Testis (tissue), 2 donors: ENCODE measurements at regions not wholly inside any gene's neighbourhood (a gene's known extent, or its start where the extent isn't known, plus 50 kb on each side); places are given as distances from the start of the nearest gene placed in this dataset.

ENCODE experiments used
- DNase-seq: peaks from one replicate; pipeline ENCODE4 v3.0.0-alpha.2; 2019
- H3K27ac ChIP-seq, 2 donors: fragments of 200-600 bp; sonication (generic); one replicate each; pipeline ENCODE4 v1.5.1; 2019
- H3K27me3 ChIP-seq: fragments of 200-600 bp; sonication (generic); one replicate; pipeline ENCODE4 v1.5.1; 2019
- H3K36me3 ChIP-seq: fragments of 200-600 bp; sonication (generic); one replicate; pipeline ENCODE4 v1.5.1; 2017; ENCODE audit warnings: low read depth; ENCODE audit errors: missing control alignments
- H3K4me1 ChIP-seq: fragments of 200-600 bp; sonication (generic); one replicate; pipeline ENCODE4 v1.5.1; 2019
- H3K4me3 ChIP-seq, 2 donors: fragments of 200-600 bp; sonication (generic); one replicate each; pipeline ENCODE4 v1.5.1; 2017 to 2019
- H3K9me3 ChIP-seq: fragments of 200-600 bp; sonication (generic); one replicate; pipeline ENCODE4 v1.5.1; 2017
- CTCF ChIP-seq, 3 experiments: fragments of 450-650 bp in 2 of 3; fragments of 200-600 bp in 1 of 3; sonication (generic) in 1 of 3; IDR thresholded peaks; one replicate each; pipeline ENCODE4 v1.5.1; 2016 to 2019; ENCODE audit warnings: antibody characterized with exemption in 3 of 3, mild to moderate bottlenecking in 2 of 3, moderate library complexity in 1 of 3
- POLR2A ChIP-seq: fragments of 450-650 bp; IDR thresholded peaks from one replicate; pipeline ENCODE4 v1.6.1; 2017; ENCODE audit warnings: antibody characterized with exemption, mild to moderate bottlenecking, moderate library complexity
- WGBS, 2 donors: methylation state at CpG; one replicate each; pipeline ENCODE4 v1.1.5; 2018; 5-methylcytosine and 5-hydroxymethylcytosine counted together
- intact Hi-C: fragments of 100-400 bp; cut with DNase I; formaldehyde crosslinking; loops from one replicate; pipeline ENCODE4 v1.15.1; 2023; ENCODE audit warnings: low total_unique reads

GRCh38 chr7:110569486-110570205 is 521.3 kb upstream of the LRRN3 start:
- no peaks in the 10 kb centered on the region for H3K4me1 ChIP-seq
- no peak for TF ChIP-seq CTCF (IDR thresholded peaks at IDR 0.05)
- H3K27me3 ChIP-seq, result no peaks in the 10 kb centered on the region
- WGBS, 2 donors, result 67 to 71% methylated on average over 6 of the region's 6 CpGs
- intact Hi-C loops, result no loop called here
- no peak overlapping the region for H3K4me3 ChIP-seq
- no peaks in the 10 kb centered on the region for H3K36me3 ChIP-seq
- no peak for DNase-seq
- H3K27ac ChIP-seq, result no peak overlapping the region
- no peaks in the 10 kb centered on the region for H3K9me3 ChIP-seq

- intact Hi-C loops, result no loop called here
- DNase-seq, result no peak
- Histone ChIP-seq H3K9me3 (no peaks in the 10 kb centered on the region), H3K4me3 (no peak overlapping the region), H3K4me1 (no peaks in the 10 kb centered on the region), H3K27me3 (no peaks in the 10 kb centered on the region), H3K36me3 (no peaks in the 10 kb centered on the region), H3K27ac (no peak overlapping the region)
- no peak for TF ChIP-seq CTCF (IDR thresholded peaks at IDR 0.05)
- no peak for TF ChIP-seq POLR2A
- WGBS, 2 donors, result 80 to 85% methylated on average over 6 of the region's 6 CpGs
These were observed 516.9 kb upstream of the LRRN3 start for GRCh38 chr7:110573862-110574528.

GRCh38 chr7:110587294-110587693 is 503.6 kb upstream of the LRRN3 start:
- intact Hi-C loops, result no loop called here
- Histone ChIP-seq H3K9me3 (no peaks in the 10 kb centered on the region), H3K27me3 (no peaks in the 10 kb centered on the region), H3K4me1 (no peaks in the 10 kb centered on the region), H3K27ac (no peak overlapping the region), H3K4me3 (no peak overlapping the region), H3K36me3 (no peaks in the 10 kb centered on the region)
- TF ChIP-seq CTCF (IDR thresholded peaks at IDR 0.05), result no peak
- TF ChIP-seq POLR2A, result no peak
- no peak for DNase-seq

- Histone ChIP-seq H3K36me3 (no peaks in the 10 kb centered on the region), H3K4me3 (no peak overlapping the region), H3K27me3 (no peaks in the 10 kb centered on the region), H3K4me1 (no peaks in the 10 kb centered on the region), H3K27ac (no peak overlapping the region), H3K9me3 (no peaks in the 10 kb centered on the region)
- TF ChIP-seq CTCF (IDR thresholded peaks at IDR 0.05) (no peak), POLR2A (no peak)
- no peak for DNase-seq
- intact Hi-C loops, result no loop called here
- WGBS, 2 donors, result 76 to 84% methylated on average over 5 of the region's 5 CpGs
These were observed 500.5 kb upstream of the LRRN3 start for GRCh38 chr7:110590415-110590814.

- Histone ChIP-seq H3K9me3 (no peaks in the 10 kb centered on the region), H3K4me3 (no peak overlapping the region), H3K36me3 (no peaks in the 10 kb centered on the region), H3K27me3 (no peaks in the 10 kb centered on the region), H3K27ac (no peak overlapping the region), H3K4me1 (no peaks in the 10 kb centered on the region)
- TF ChIP-seq CTCF (IDR thresholded peaks at IDR 0.05) (no peak), POLR2A (no peak)
- DNase-seq, result no peak
- intact Hi-C loops, result no loop called here
- WGBS, 2 donors, result 94 to 97% methylated on average over 4 of the region's 4 CpGs
These were observed 499.6 kb upstream of the LRRN3 start for GRCh38 chr7:110591341-110591740.
